Right lobe of liver (tissue), 4 donors: ENCODE measurements at regions not wholly inside any gene's neighbourhood (a gene's known extent, or its start where the extent isn't known, plus 50 kb on each side); places are given as distances from the start of the nearest gene placed in this dataset.

ENCODE experiments used
- CTCF ChIP-seq, 4 donors: fragments of 200-600 bp in 3 of 4; fragments of 450-650 bp in 1 of 4; IDR thresholded peaks; one replicate each; pipeline versions ENCODE4 v1.5.1 to v1.8.0; 2016 to 2022; ENCODE audit warnings: antibody characterized with exemption in 4 of 4, mild to moderate bottlenecking in 2 of 4
- POLR2A ChIP-seq: fragments of 450-650 bp; IDR thresholded peaks from one replicate; pipeline ENCODE4 v1.6.1; 2017; ENCODE audit warnings: antibody characterized with exemption, mild to moderate bottlenecking
- donor health status: DM: no; HTN: no; CAD: no.
- donor health status: DM: no; HTN: no; CAD: no.
- donor health status: DM: no; HTN: yes; CAD: no.

- no peak for TF ChIP-seq CTCF (IDR thresholded peaks at IDR 0.05)
- TF ChIP-seq POLR2A, result no peak
These were observed 149.7 kb downstream of the PRELID2 start for GRCh38 chr5:145685417-145685816.
